DND-41 (cell line): ENCODE measurements at regions not wholly inside any gene's neighbourhood (a gene's known extent, or its start where the extent isn't known, plus 50 kb on each side); places are given as distances from the start of the nearest gene placed in this dataset.

Experiments used
- ATAC-seq: fragments of 200-7000 bp; cut with Tn5 transposase; 3 replicates; pipeline ENCODE4 v1.9.1; 2021; ENCODE audit warnings: low read depth; ENCODE audit not compliant: insufficient read depth
- DNase-seq: peaks from one replicate; pipeline ENCODE4 v3.0.0-alpha.2; 2020
- H2AFZ ChIP-seq: 2 replicates; pipeline ENCODE4 v1.6.0; 2012; ENCODE audit warnings: low read depth, low read length
- H3K27ac ChIP-seq: 2 replicates; pipeline ENCODE4 v1.5.1; 2012; ENCODE audit warnings: low read length, inconsistent platforms
- H3K27me3 ChIP-seq: fragments of 200-600 bp; sonication (generic); 2 replicates; pipeline ENCODE4 v1.6.0; 2012; ENCODE audit warnings: low read length, mild to moderate bottlenecking, inconsistent platforms; ENCODE audit not compliant: insufficient read depth, poor library complexity
- H3K36me3 ChIP-seq: 2 replicates; pipeline ENCODE4 v1.5.1; 2012; ENCODE audit warnings: low read length, inconsistent platforms; ENCODE audit not compliant: insufficient read depth
- H3K4me1 ChIP-seq: 2 replicates; pipeline ENCODE4 v1.5.1; 2012; ENCODE audit warnings: mild to moderate bottlenecking, low read length; ENCODE audit not compliant: insufficient read depth
- H3K4me2 ChIP-seq: 2 replicates; pipeline ENCODE4 v1.6.0; 2012; ENCODE audit warnings: mild to moderate bottlenecking, moderate library complexity, low read length, inconsistent platforms; ENCODE audit not compliant: insufficient read depth
- H3K4me3 ChIP-seq, 2 experiments: fragments of 200-600 bp in 1 of 2; shearing (Covaris generic) in 1 of 2; 2 replicates each; pipeline ENCODE4 v1.5.1; 2012 to 2016; ENCODE audit warnings: inconsistent platforms in 2 of 2, low read length in 2 of 2, mild to moderate bottlenecking in 2 of 2, low read depth in 1 of 2, moderate library complexity in 1 of 2
- H3K79me2 ChIP-seq: 2 replicates; pipeline ENCODE4 v1.6.0; 2012; ENCODE audit warnings: low read length, inconsistent platforms; ENCODE audit not compliant: insufficient read depth
- H3K9ac ChIP-seq: 2 replicates; pipeline ENCODE4 v1.6.0; 2012; ENCODE audit warnings: low read depth, mild to moderate bottlenecking, inconsistent platforms, low read length, moderate library complexity
- H3K9me3 ChIP-seq: 2 replicates; pipeline ENCODE4 v1.5.1; 2012; ENCODE audit warnings: low read length, moderate library complexity, mild to moderate bottlenecking, inconsistent platforms; ENCODE audit not compliant: insufficient read depth, severe bottlenecking
- H4K20me1 ChIP-seq: 2 replicates; pipeline ENCODE4 v1.6.0; 2012; ENCODE audit warnings: low read length; ENCODE audit not compliant: insufficient read depth
- EZH2 ChIP-seq: IDR thresholded peaks from 3 replicates; pipeline ENCODE4 v1.6.1; 2012; ENCODE audit warnings: borderline replicate concordance, low read depth, mild to moderate bottlenecking, moderate library complexity, low read length, inconsistent platforms; ENCODE audit not compliant: severe bottlenecking
- TF ChIP-seq, protein P1 (sequence below): IDR thresholded peaks from 2 replicates; pipeline ENCODE4 v1.5.1; 2012; ENCODE audit warnings: borderline replicate concordance, low read length, moderate library complexity, mild to moderate bottlenecking; ENCODE audit not compliant: poor library complexity, severe bottlenecking; ENCODE audit errors: extremely low read depth

DNA sequence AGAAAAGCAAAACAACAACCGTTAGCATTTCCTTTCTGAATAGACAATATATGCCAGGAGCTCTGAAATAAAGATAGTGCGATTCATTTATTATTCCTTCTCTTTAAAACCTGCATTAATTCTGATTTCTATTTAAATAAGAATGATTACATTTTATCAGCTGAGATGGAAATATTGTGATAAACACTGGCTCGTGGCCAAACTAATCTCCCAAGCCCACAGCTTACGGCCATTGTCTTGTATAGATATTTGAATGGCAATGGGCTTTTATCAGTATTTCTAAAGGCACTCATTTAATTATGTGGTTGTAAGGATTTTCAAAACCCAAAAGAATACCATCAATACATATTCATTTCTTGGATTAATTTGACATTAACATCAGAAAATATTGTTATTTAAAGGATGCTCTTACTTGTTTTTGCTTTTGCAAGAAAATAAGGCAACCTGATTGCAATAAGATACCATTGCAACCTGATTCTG lies 123.7 kb upstream of the IRX5 start:
- Histone ChIP-seq H3K4me1 (no peaks in the 10 kb centered on the region), H4K20me1 (no peaks in the 10 kb centered on the region), H3K79me2 (no peaks in the 10 kb centered on the region), H3K9ac (no peak overlapping the region), H3K4me2 (no peak overlapping the region), H3K36me3 (no peaks in the 10 kb centered on the region), H3K27ac (no peak overlapping the region), H3K9me3 (no peaks in the 10 kb centered on the region), H3K27me3 (no peaks in the 10 kb centered on the region), H2AFZ (no peak overlapping the region), H3K4me3 (no peak overlapping the region)
- TF ChIP-seq, protein P1, sequence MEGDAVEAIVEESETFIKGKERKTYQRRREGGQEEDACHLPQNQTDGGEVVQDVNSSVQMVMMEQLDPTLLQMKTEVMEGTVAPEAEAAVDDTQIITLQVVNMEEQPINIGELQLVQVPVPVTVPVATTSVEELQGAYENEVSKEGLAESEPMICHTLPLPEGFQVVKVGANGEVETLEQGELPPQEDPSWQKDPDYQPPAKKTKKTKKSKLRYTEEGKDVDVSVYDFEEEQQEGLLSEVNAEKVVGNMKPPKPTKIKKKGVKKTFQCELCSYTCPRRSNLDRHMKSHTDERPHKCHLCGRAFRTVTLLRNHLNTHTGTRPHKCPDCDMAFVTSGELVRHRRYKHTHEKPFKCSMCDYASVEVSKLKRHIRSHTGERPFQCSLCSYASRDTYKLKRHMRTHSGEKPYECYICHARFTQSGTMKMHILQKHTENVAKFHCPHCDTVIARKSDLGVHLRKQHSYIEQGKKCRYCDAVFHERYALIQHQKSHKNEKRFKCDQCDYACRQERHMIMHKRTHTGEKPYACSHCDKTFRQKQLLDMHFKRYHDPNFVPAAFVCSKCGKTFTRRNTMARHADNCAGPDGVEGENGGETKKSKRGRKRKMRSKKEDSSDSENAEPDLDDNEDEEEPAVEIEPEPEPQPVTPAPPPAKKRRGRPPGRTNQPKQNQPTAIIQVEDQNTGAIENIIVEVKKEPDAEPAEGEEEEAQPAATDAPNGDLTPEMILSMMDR = no peak
- no peak for TF ChIP-seq EZH2
- ATAC-seq = no peak
- no peak for DNase-seq

DNA sequence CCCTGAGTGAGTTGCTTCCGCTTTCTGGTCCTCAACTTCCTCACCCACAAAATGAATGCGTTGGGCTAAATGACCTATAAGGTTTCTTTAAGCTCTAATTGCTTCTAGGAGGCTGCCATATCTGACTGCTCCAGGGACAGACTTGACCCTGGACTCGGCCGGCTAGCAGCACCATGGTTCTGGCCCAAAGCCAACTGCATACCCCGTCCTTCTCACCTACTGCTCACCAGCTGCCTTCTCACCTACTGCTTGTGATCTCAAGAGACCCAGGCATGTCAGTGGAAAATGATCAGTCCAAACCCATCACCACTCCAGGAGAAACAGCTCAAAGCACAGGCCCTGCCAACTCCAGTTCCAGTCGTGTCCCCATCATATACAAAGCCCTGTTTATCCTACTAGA lies 124.3 kb upstream of the IRX5 start:
- no peak for ATAC-seq
- Histone ChIP-seq H3K4me2 (no peak overlapping the region), H3K9me3 (no peaks in the 10 kb centered on the region), H3K4me1 (no peaks in the 10 kb centered on the region), H3K4me3 (no peak overlapping the region), H3K9ac (no peak overlapping the region), H4K20me1 (no peaks in the 10 kb centered on the region), H3K27me3 (no peaks in the 10 kb centered on the region), H3K27ac (no peak overlapping the region), H3K36me3 (no peaks in the 10 kb centered on the region), H2AFZ (no peak overlapping the region), H3K79me2 (no peaks in the 10 kb centered on the region)
- TF ChIP-seq EZH2 = no peak
- TF ChIP-seq, protein P1 = no peak
- DNase-seq = no peak

DNA sequence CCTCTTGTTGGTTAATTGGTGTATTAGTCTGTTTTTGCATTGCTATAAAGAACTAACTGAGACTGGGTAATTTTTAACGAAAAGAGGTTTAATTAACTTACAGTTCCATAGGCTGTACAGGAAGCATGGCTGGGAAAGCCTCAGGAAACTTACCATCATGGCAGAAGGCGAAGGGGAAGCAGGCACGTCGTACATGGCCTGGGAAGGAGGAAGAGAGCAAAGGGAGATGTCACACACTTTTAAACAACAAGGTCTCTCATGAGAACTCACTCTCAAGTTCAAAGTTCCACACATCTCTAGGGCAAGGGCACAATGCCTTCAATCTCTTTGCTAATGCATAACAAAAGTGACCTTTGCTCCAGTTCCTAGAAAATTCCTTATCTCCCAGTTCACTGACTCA lies 125.0 kb upstream of the IRX5 start:
- TF ChIP-seq, protein P1 = no peak
- TF ChIP-seq EZH2 = no peak
- ATAC-seq = no peak

More for the DNA sequence above, 125.0 kb upstream of the IRX5 start:
- no peak overlapping the region for H3K27ac ChIP-seq
- H3K4me2 ChIP-seq = no peak overlapping the region
- H2AFZ ChIP-seq = no peak overlapping the region
- H3K9me3 ChIP-seq = no peaks in the 10 kb centered on the region
- no peak overlapping the region for H3K9ac ChIP-seq
- H4K20me1 ChIP-seq = no peaks in the 10 kb centered on the region
- H3K4me3 ChIP-seq = no peak overlapping the region
- no peaks in the 10 kb centered on the region for H3K27me3 ChIP-seq
- H3K79me2 ChIP-seq = no peaks in the 10 kb centered on the region
- H3K36me3 ChIP-seq = no peaks in the 10 kb centered on the region
- DNase-seq = no peak
- no peaks in the 10 kb centered on the region for H3K4me1 ChIP-seq
